ENCODE measurements at regions not wholly inside any gene's neighbourhood (a gene's known extent, or its start where the extent isn't known, plus 50 kb on each side); places are given as distances from the start of the nearest gene placed in this dataset.

DNA sequence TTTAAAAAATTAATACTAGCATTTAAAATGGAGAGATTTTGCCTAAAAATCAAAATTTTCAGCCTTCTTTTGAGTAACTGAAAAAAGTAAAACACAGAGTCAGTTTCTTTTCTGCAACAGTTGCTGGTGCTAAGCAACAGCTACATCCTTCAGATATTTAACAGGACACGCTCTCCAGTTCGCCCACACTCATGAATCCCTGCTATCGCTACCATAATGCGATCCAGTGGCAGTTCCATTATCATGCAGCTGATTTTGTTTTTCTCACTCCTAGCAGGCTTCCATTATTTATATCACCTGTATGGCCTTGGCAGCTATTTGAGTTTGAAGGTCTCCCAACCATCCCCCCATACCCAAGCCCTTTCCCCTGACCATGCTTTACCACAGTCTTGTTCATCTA is 93.1 kb upstream of the NCKAP5 start:
- Histone ChIP-seq H3K9me3 (ENCODE audit: control insufficient read depth in 2 of 3, low read length in 3 of 3) (no peaks in the 10 kb centered on the region), H3K4me3 (ENCODE audit: low read length) (no peak overlapping the region), H3K36me3 (ENCODE audit: control insufficient read depth in 2 of 3, insufficient read depth in 3 of 3, low read length in 3 of 3) (no peaks in the 10 kb centered on the region), H3K27me3 (ENCODE audit: control insufficient read depth in 2 of 2, insufficient read depth in 2 of 2, low read length in 2 of 2) (no peaks in the 10 kb centered on the region), H3K27ac (ENCODE audit: low read depth, low read length) (no peak overlapping the region), H3K4me1 (ENCODE audit: control insufficient read depth in 2 of 2, insufficient read depth in 2 of 2, low read length in 2 of 2) (no peaks in the 10 kb centered on the region)
- Mint-ChIP-seq H3K9me3 (peaks cover 0 to 9% (median 1%) of the 10 kb centered on the region in 11 donors), H3K27ac (no peak overlapping the region), H3K4me3 (no peak overlapping the region), H3K27me3 (peaks cover 0 to 9% (median 0%) of the 10 kb centered on the region in 5 donors), H3K36me3 (no peaks in the 10 kb centered on the region), H3K4me1 (no peaks in the 10 kb centered on the region)
- DNase-seq, result no peak
- ChIA-PET CTCF (no interaction called here), POLR2A (no interaction called here)
- ATAC-seq, result no peak
- intact Hi-C loops (cut with micrococcal nuclease), result no loop called here

GRCh38 chr2:133666621-133667020 is 98.4 kb upstream of the NCKAP5 start:
- no peak overlapping the region for H3K4me3 ChIP-seq (ENCODE audit: low read length)
- ChIA-PET CTCF (no interaction called here), POLR2A (no interaction called here)
- no peaks in the 10 kb centered on the region for H3K36me3 ChIP-seq (ENCODE audit: control insufficient read depth in 2 of 3, insufficient read depth in 3 of 3, low read length in 3 of 3)
- H3K9me3 Mint-ChIP-seq, result peaks cover 2 to 32% (median 9%) of the 10 kb centered on the region in 11 donors
- no peak for ATAC-seq
- no peaks in the 10 kb centered on the region for H3K27me3 ChIP-seq (ENCODE audit: control insufficient read depth in 2 of 2, insufficient read depth in 2 of 2, low read length in 2 of 2)
- no peaks in the 10 kb centered on the region for H3K4me1 Mint-ChIP-seq
- DNase-seq, result no peak
- intact Hi-C loops (cut with micrococcal nuclease), result no loop called here
- H3K27me3 Mint-ChIP-seq, result peaks cover 0 to 3% (median 0%) of the 10 kb centered on the region in 5 donors
- H3K36me3 Mint-ChIP-seq, result no peaks in the 10 kb centered on the region
- no peaks in the 10 kb centered on the region for H3K9me3 ChIP-seq (ENCODE audit: control insufficient read depth in 2 of 3, low read length in 3 of 3)
- no peak overlapping the region for H3K27ac ChIP-seq (ENCODE audit: low read depth, low read length)
- no peaks in the 10 kb centered on the region for H3K4me1 ChIP-seq (ENCODE audit: control insufficient read depth in 2 of 2, insufficient read depth in 2 of 2, low read length in 2 of 2)
- no peak overlapping the region for H3K4me3 Mint-ChIP-seq
- H3K27ac Mint-ChIP-seq, result no peak overlapping the region

- Histone ChIP-seq H3K27me3 (ENCODE audit: control insufficient read depth in 2 of 2, insufficient read depth in 2 of 2, low read length in 2 of 2) (no peaks in the 10 kb centered on the region), H3K4me1 (ENCODE audit: control insufficient read depth in 2 of 2, insufficient read depth in 2 of 2, low read length in 2 of 2) (no peaks in the 10 kb centered on the region), H3K27ac (ENCODE audit: low read depth, low read length) (no peak overlapping the region), H3K36me3 (ENCODE audit: control insufficient read depth in 2 of 3, insufficient read depth in 3 of 3, low read length in 3 of 3) (no peaks in the 10 kb centered on the region), H3K4me3 (ENCODE audit: low read length) (no peak overlapping the region), H3K9me3 (ENCODE audit: control insufficient read depth in 2 of 3, low read length in 3 of 3) (no peaks in the 10 kb centered on the region)
- no peaks in the 10 kb centered on the region for H3K27me3 Mint-ChIP-seq
- no peaks in the 10 kb centered on the region for H3K36me3 Mint-ChIP-seq
- H3K4me1 Mint-ChIP-seq, result no peaks in the 10 kb centered on the region
- ATAC-seq, result no peak
- intact Hi-C loops (cut with micrococcal nuclease), result no loop called here
- ChIA-PET POLR2A (no interaction called here), CTCF (no interaction called here)
- no peak overlapping the region for H3K4me3 Mint-ChIP-seq
- no peak for DNase-seq
- peaks cover 2 to 32% (median 9%) of the 10 kb centered on the region in 11 donors for H3K9me3 Mint-ChIP-seq
- no peak overlapping the region for H3K27ac Mint-ChIP-seq
Observed at GRCh38 chr2:133667085-133667484, 98.8 kb upstream of the NCKAP5 start.

GRCh38 chr2:133667968-133668367 is 99.7 kb upstream of the NCKAP5 start:
- ChIA-PET POLR2A (no interaction called here), CTCF (no interaction called here)
- no peak overlapping the region for H3K27ac Mint-ChIP-seq

GRCh38 chr2:133668547-133668946 is 100.3 kb upstream of the NCKAP5 start:
- intact Hi-C loops (cut with micrococcal nuclease), result no loop called here
- H3K4me1 ChIP-seq (ENCODE audit: control insufficient read depth in 2 of 2, insufficient read depth in 2 of 2, low read length in 2 of 2), result no peaks in the 10 kb centered on the region
- Mint-ChIP-seq H3K36me3 (no peaks in the 10 kb centered on the region), H3K27ac (no peak overlapping the region), H3K4me1 (no peaks in the 10 kb centered on the region), H3K4me3 (no peak overlapping the region), H3K27me3 (no peaks in the 10 kb centered on the region), H3K9me3 (peaks cover 2 to 31% (median 9%) of the 10 kb centered on the region in 11 donors)
- DNase-seq, result no peak
- no peaks in the 10 kb centered on the region for H3K9me3 ChIP-seq (ENCODE audit: control insufficient read depth in 2 of 3, low read length in 3 of 3)
- CTCF ChIA-PET, result no interaction called here
- H3K27ac ChIP-seq (ENCODE audit: low read depth, low read length), result no peak overlapping the region
- H3K4me3 ChIP-seq (ENCODE audit: low read length), result no peak overlapping the region
- ATAC-seq, result no peak
- H3K36me3 ChIP-seq (ENCODE audit: control insufficient read depth in 2 of 3, insufficient read depth in 3 of 3, low read length in 3 of 3), result no peaks in the 10 kb centered on the region
- POLR2A ChIA-PET, result no interaction called here
- no peaks in the 10 kb centered on the region for H3K27me3 ChIP-seq (ENCODE audit: control insufficient read depth in 2 of 2, insufficient read depth in 2 of 2, low read length in 2 of 2)

More at GRCh38 chr2:133667968-133668367, 99.7 kb upstream of the NCKAP5 start:
- Mint-ChIP-seq H3K9me3 (peaks cover 2 to 32% (median 9%) of the 10 kb centered on the region in 11 donors), H3K4me3 (no peak overlapping the region), H3K36me3 (no peaks in the 10 kb centered on the region), H3K4me1 (no peaks in the 10 kb centered on the region), H3K27me3 (no peaks in the 10 kb centered on the region)
- Histone ChIP-seq H3K27me3 (ENCODE audit: control insufficient read depth in 2 of 2, insufficient read depth in 2 of 2, low read length in 2 of 2) (no peaks in the 10 kb centered on the region), H3K4me1 (ENCODE audit: control insufficient read depth in 2 of 2, insufficient read depth in 2 of 2, low read length in 2 of 2) (no peaks in the 10 kb centered on the region), H3K9me3 (ENCODE audit: control insufficient read depth in 2 of 3, low read length in 3 of 3) (no peaks in the 10 kb centered on the region), H3K4me3 (ENCODE audit: low read length) (no peak overlapping the region), H3K36me3 (ENCODE audit: control insufficient read depth in 2 of 3, insufficient read depth in 3 of 3, low read length in 3 of 3) (no peaks in the 10 kb centered on the region), H3K27ac (ENCODE audit: low read depth, low read length) (no peak overlapping the region)
- DNase-seq (no peak), ATAC-seq (no peak)
- intact Hi-C loops (cut with micrococcal nuclease), result no loop called here

DNA sequence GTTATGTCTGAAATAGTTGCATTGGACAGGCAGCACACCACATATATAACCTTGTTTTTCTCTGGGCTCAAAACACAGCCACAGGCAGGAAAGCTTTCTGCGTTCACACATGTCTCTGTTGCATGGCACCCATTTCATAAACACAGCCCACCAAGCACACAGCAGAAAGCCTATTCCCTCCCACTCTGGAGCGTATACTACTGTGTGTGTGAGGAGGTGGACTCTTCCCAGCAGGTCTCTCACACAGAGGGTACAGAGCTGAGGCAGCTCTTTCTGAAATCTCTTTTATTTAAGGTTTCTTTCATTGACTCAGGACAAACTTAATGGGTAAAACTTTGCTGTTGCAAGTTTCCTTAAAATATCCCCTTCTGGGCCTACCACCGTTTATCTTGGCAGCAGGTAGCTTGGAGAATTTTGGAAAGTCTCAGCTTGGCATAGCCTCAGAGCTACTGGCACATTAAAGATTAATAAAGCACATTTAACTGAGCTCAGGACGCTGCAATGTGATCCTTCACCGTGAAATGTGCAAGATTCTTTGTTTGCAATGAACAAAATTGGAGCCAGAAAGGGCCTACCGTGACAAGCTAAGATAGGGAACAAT is 105.1 kb upstream of the NCKAP5 start:
- H3K4me1 Mint-ChIP-seq, result no peaks in the 10 kb centered on the region
- no peak overlapping the region for H3K4me3 ChIP-seq (ENCODE audit: low read length)
- no peaks in the 10 kb centered on the region for H3K27me3 ChIP-seq (ENCODE audit: control insufficient read depth in 2 of 2, insufficient read depth in 2 of 2, low read length in 2 of 2)
- no peak overlapping the region for H3K27ac ChIP-seq (ENCODE audit: low read depth, low read length)
- no peak for DNase-seq
- H3K36me3 ChIP-seq (ENCODE audit: control insufficient read depth in 2 of 3, insufficient read depth in 3 of 3, low read length in 3 of 3), result no peaks in the 10 kb centered on the region
- H3K36me3 Mint-ChIP-seq, result no peaks in the 10 kb centered on the region
- no peak overlapping the region for H3K27ac Mint-ChIP-seq
- no peak for ATAC-seq
- ChIA-PET POLR2A (no interaction called here), CTCF (no interaction called here)
- H3K4me1 ChIP-seq (ENCODE audit: control insufficient read depth in 2 of 2, insufficient read depth in 2 of 2, low read length in 2 of 2), result no peaks in the 10 kb centered on the region
- H3K4me3 Mint-ChIP-seq, result no peak overlapping the region
- peaks cover 4 to 14% (median 11%) of the 10 kb centered on the region in 5 donors for H3K27me3 Mint-ChIP-seq
- intact Hi-C loops (cut with micrococcal nuclease), result no loop called here
- H3K9me3 Mint-ChIP-seq, result peaks cover 2 to 20% (median 7%) of the 10 kb centered on the region in 11 donors
- no peaks in the 10 kb centered on the region for H3K9me3 ChIP-seq (ENCODE audit: control insufficient read depth in 2 of 3, low read length in 3 of 3)

DNA sequence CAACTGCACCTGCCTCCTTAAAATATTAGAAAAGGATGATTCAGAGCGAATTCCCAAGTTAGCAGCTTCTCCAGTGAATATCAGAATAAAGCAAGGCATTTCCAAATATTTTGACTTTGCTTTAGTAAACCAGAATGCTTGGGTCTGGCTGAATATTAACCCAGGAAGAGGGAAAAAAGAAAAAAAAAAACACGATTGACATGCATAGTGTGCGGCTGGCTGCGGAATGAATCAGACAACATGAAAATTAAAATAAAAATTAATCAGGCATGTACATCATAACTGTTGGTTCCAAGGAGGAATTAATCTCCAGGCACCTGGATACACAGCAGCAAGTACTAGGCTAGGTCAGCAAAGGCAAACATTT is 105.8 kb upstream of the NCKAP5 start:
- H3K36me3 ChIP-seq (ENCODE audit: control insufficient read depth in 2 of 3, insufficient read depth in 3 of 3, low read length in 3 of 3), result no peaks in the 10 kb centered on the region
- Mint-ChIP-seq H3K27me3 (peaks cover 4 to 14% (median 11%) of the 10 kb centered on the region in 5 donors), H3K4me1 (no peaks in the 10 kb centered on the region), H3K27ac (no peak overlapping the region), H3K4me3 (no peak overlapping the region), H3K36me3 (no peaks in the 10 kb centered on the region), H3K9me3 (peaks cover 2 to 15% (median 5%) of the 10 kb centered on the region in 11 donors)
- no peak overlapping the region for H3K27ac ChIP-seq (ENCODE audit: low read depth, low read length)
- DNase-seq (no peak), ATAC-seq (no peak)
- no peak overlapping the region for H3K4me3 ChIP-seq (ENCODE audit: low read length)
- ChIA-PET CTCF (no interaction called here), POLR2A (no interaction called here)
- H3K27me3 ChIP-seq (ENCODE audit: control insufficient read depth in 2 of 2, insufficient read depth in 2 of 2, low read length in 2 of 2), result no peaks in the 10 kb centered on the region
- no peaks in the 10 kb centered on the region for H3K4me1 ChIP-seq (ENCODE audit: control insufficient read depth in 2 of 2, insufficient read depth in 2 of 2, low read length in 2 of 2)
- no peaks in the 10 kb centered on the region for H3K9me3 ChIP-seq (ENCODE audit: control insufficient read depth in 2 of 3, low read length in 3 of 3)
- intact Hi-C loops (cut with micrococcal nuclease), result no loop called here
